ENCODE measurements at regions not wholly inside any gene's neighbourhood (a gene's known extent, or its start where the extent isn't known, plus 50 kb on each side); places are given as distances from the start of the nearest gene placed in this dataset.

DNA sequence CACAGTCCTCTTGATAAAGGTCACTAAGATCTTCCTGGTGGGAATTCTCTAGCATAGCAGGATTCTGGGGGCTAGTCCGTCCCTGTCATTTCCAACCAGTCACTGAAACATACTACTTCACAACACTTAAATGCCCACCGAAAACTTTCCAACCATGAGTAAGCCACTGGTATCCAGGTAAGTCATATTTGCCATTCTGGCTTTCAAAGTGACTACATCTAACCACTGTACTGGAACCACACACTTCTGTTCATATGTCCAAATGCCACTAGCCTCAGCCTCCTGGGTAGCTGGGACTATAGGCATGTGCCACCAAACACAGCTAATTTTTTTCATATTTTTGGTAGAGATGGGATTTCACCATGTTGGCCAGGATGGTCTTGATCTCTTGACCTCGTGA is 64.3 kb upstream of the VANGL1 start:
- no peak for DNase-seq

GRCh38 chr1:115575661-115576060 is 66.1 kb upstream of the VANGL1 start:
- no peak for DNase-seq

- no peak for DNase-seq
These were observed 69.1 kb upstream of the VANGL1 start for GRCh38 chr1:115572710-115573109.

- DNase-seq: no peak
These were observed 74.3 kb upstream of the VANGL1 start for GRCh38 chr1:115567431-115567830.

DNA sequence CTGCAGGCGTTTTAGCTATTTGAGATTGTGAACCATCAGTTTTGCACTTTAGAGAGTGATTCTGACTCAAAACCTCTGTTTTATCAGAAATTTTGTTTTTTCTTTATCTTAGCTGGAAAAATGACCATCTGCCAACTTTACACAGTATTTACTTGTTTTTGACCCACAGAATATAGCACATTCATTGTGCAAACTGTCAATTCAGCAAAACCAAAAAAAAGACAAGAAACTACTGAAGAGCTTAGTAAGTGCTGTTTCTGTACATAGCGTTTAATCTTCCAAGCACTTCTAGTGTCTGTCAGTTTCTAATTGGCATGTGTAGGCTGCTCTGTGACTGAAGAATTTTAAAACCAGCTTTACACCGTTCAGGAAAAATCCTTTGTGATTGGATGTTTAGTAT is 76.0 kb upstream of the VANGL1 start:
- DNase-seq: no peak

DNA sequence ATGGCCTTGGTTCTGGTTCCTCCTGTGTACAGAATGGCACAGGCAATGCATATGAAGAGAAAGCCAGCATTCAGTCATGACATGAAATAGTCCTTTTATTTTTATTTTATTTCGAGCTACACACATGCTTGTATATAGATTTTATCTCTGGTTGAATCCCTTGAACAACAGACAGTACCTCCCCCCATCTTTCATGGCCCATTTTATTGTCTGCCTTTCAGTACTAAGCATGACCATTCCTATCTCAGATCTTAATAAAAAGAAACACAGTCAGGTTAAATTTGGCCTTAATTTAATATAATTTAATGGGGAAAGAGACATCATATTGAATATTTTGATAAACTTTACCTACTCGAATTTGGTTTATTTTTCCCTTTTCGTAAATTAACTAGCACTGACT is 76.4 kb upstream of the VANGL1 start:
- DNase-seq: no peak

GRCh38 chr1:115564201-115564600 is 77.6 kb upstream of the VANGL1 start:
- DNase-seq: no peak

GRCh38 chr1:115560027-115560426 is 81.7 kb upstream of the VANGL1 start:
- DNase-seq: no peak

DNA sequence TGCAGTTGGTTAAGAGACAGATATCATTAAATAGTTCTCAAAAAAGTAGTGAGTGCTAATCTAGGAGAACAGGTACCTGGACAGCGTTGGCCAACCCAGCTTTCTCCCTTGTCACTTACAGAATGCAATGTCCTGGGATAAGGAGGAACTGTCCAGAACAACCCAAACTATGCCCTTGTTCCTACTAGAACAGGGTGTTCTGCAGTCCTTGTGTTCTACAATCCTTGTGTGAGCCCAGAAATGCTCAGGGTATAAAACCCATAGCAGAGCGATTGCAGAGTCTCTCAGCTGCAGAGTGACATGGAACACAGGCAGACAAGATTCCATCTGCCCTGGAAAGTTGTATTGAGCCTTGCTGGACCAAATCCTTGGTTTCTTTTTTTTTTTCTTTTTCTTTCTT is 83.5 kb upstream of the VANGL1 start:
- DNase-seq: no peak

DNA sequence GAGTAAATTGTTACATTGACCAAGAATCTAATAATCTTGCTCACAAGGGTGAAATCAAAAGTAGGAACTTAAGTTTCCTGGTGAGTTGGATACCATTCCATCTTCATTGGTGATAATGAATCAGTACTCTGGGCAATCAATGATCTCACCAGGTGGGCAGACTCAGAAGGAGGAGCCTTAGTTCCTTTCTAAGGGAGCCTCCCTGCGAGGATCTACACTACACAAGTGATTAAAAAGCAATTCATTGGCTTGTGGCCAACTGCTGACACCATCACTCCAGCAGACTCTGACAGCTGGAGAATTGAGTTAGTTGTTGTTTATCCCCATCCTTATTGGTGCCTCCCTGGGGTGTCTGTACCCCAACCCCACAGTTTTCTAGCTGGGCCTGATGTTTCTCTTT is 84.1 kb upstream of the VANGL1 start:
- DNase-seq: no peak

GRCh38 chr1:115556236-115556635 is 85.5 kb upstream of the VANGL1 start:
- no peak for DNase-seq

GRCh38 chr1:115555446-115555845 is 86.3 kb upstream of the VANGL1 start:
- no peak for DNase-seq

- DNase-seq: no peak
These were observed 94.1 kb upstream of the VANGL1 start for GRCh38 chr1:115547696-115548095.

DNA sequence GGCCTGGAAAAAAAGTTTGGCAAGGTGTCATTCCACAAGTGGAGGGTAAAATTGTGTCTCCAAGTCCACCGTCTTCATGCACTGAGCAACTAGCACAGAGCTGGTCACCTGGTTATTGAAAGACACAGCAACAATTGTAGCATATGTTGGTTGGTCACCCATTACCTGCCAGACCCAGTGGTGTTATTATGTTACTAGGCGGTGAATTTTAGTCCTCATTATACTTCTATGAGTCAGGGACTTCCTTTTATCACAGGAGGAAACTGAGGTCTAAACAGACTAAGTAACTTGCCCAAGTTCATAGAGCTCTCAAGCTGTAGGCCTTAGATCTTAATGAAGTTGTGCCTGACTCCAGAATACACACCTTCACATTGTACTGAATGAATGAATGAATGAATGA is 94.9 kb upstream of the VANGL1 start:
- DNase-seq: no peak

- DNase-seq: no peak
These were observed 95.7 kb upstream of the VANGL1 start for GRCh38 chr1:115545791-115546733.

- DNase-seq: no peak
These were observed 96.6 kb upstream of the VANGL1 start for GRCh38 chr1:115545096-115545720.

DNA sequence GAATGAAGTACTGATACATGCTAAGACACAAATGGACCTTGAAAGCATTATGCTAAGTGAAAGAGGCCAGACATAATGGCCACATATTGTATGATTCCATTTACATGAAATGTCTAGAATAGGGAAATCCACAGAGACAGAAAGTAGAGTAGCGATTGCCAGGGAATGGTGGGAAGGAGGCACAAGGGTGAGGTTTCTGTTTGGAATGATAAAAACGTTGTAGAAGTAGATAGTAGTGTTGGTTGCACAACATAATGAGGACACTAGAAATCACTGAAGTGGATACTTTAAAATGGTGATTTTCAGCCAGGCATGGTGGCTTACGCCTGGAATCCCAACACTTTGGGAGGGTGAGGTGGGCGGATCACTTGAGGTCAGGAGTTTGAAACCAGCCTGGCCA is 97.6 kb upstream of the VANGL1 start:
- DNase-seq: no peak

DNA sequence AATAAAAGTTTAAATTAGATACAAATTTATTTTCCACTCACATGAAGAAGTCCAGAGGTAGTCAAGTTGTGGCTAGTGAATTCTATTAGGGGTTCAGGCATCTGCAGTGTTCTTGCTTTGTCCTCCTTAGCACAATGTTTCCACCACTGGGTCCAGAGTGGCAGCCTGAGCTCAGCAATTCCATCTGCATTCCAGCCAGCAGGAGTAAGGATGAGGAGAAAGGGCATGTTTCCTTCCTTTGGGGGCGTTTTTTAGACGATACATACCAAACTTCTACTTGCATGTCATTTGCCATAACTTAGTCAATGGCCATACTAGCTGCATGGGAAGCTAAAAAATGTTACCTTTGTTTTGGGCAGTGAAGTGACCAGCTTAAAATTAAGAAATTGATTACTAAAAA is 98.5 kb upstream of the VANGL1 start:
- no peak for DNase-seq

- DNase-seq: no peak
These were observed 102.0 kb upstream of the VANGL1 start for GRCh38 chr1:115539736-115540135.

GRCh38 chr1:115539061-115539460 is 102.7 kb upstream of the VANGL1 start:
- DNase-seq: no peak

- no peak for DNase-seq
These were observed 103.2 kb upstream of the VANGL1 start for GRCh38 chr1:115538579-115538978.

- DNase-seq: no peak
These were observed 104.4 kb upstream of the VANGL1 start for GRCh38 chr1:115537415-115537814.

DNA sequence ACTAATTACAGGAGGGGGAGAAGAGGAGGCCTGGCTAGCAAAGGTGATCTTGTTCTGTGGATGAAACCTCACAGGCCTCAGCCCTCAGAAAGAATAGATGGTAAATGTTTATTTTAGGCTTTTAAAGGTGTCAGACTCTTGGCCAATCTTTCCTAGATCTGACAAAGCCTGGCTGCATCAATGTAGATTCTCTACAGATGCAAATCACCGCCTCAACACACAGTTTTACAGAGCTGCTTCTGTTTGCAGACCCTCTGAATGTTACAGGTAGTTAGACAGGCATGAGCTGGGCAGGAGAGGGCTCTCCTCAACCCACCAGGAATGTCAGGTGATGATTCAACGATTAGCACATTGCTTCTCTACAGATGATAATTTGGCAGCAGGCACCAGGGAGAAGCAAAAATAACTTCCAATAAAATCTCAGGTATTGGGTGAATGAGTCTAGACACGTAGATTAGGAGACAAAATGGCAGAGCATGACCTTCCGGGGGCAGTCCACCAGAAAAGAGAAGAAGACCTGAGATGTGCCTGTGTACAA is 105.4 kb upstream of the VANGL1 start:
- no peak for DNase-seq

GRCh38 chr1:115534106-115534505 is 107.7 kb upstream of the VANGL1 start:
- DNase-seq: no peak

Data from hippocampal formation (tissue), 2 donors.